Keratinocyte (primary cell): ENCODE measurements at regions not wholly inside any gene's neighbourhood (a gene's known extent, or its start where the extent isn't known, plus 50 kb on each side); places are given as distances from the start of the nearest gene placed in this dataset.

ENCODE experiments used
- DNase-seq: peaks from one replicate; pipeline ENCODE4 v3.0.0-alpha.2; 2011; ENCODE audit warnings: low read depth, missing footprints, low spot score
- FAIRE-seq: peaks from 2 replicates; lab custom pipeline; 2011; peaks lifted over from hg19 to GRCh38; lab: Jason Lieb, UNC
- H2AFZ ChIP-seq: 2 replicates; pipeline ENCODE4 v1.6.0; 2012; ENCODE audit warnings: low read length, control low read depth, inconsistent platforms; ENCODE audit not compliant: control insufficient read depth
- H3K27ac ChIP-seq: 2 replicates; pipeline ENCODE4 v1.5.1; 2011; ENCODE audit warnings: low read length; ENCODE audit not compliant: control insufficient read depth, insufficient read depth
- H3K27me3 ChIP-seq: 3 replicates; pipeline ENCODE4 v1.6.0; 2011; ENCODE audit warnings: low read length; ENCODE audit not compliant: control insufficient read depth, insufficient read depth; ENCODE audit errors: extremely low read depth
- H3K36me3 ChIP-seq, 2 experiments: 2 replicates in 1 of 2; 3 replicates in 1 of 2; pipeline ENCODE4 v1.5.1; 2011; ENCODE audit warnings: low read length in 2 of 2, mild to moderate bottlenecking in 1 of 2; ENCODE audit not compliant: control insufficient read depth in 2 of 2, insufficient read depth in 2 of 2; ENCODE audit errors: extremely low read depth in 1 of 2
- H3K4me1 ChIP-seq: 3 replicates; pipeline ENCODE4 v1.5.1; 2011; ENCODE audit warnings: low read length; ENCODE audit not compliant: control insufficient read depth, insufficient read depth; ENCODE audit errors: extremely low read depth
- H3K4me2 ChIP-seq: 3 replicates; pipeline ENCODE4 v1.6.0; 2011; ENCODE audit warnings: low read depth, low read length; ENCODE audit not compliant: control insufficient read depth, insufficient read depth; ENCODE audit errors: extremely low read depth
- H3K4me3 ChIP-seq, 3 experiments: fragments of 200-600 bp in 1 of 3; sonication (generic) in 1 of 3; 2 replicates in 2 of 3; 3 replicates in 1 of 3; pipeline ENCODE4 v1.5.1; 2011 to 2016; ENCODE audit warnings: low read length in 3 of 3, mild to moderate bottlenecking in 3 of 3, control low read depth in 2 of 3, inconsistent platforms in 1 of 3, low read depth in 1 of 3, mixed read lengths in 1 of 3, mixed run types in 1 of 3, moderate library complexity in 1 of 3; ENCODE audit not compliant: control insufficient read depth in 2 of 3, insufficient read depth in 2 of 3; ENCODE audit errors: extremely low read depth in 1 of 3
- H3K79me2 ChIP-seq: 2 replicates; pipeline ENCODE4 v1.6.0; 2012; ENCODE audit warnings: low read length; ENCODE audit not compliant: control insufficient read depth, insufficient read depth
- H3K9ac ChIP-seq: 3 replicates; pipeline ENCODE4 v1.6.0; 2011; ENCODE audit warnings: low read length; ENCODE audit not compliant: control insufficient read depth, insufficient read depth; ENCODE audit errors: extremely low read depth
- H3K9me1 ChIP-seq: 3 replicates; pipeline ENCODE4 v1.6.0; 2011; ENCODE audit warnings: low read length; ENCODE audit not compliant: control insufficient read depth, insufficient read depth; ENCODE audit errors: extremely low read depth
- H3K9me3 ChIP-seq: 2 replicates; pipeline ENCODE4 v1.5.1; 2012; ENCODE audit warnings: low read depth, low read length; ENCODE audit not compliant: control insufficient read depth
- H4K20me1 ChIP-seq: 3 replicates; pipeline ENCODE4 v1.6.0; 2011; ENCODE audit warnings: low read length; ENCODE audit not compliant: control insufficient read depth, insufficient read depth; ENCODE audit errors: extremely low read depth
- EZH2 ChIP-seq: IDR thresholded peaks from one replicate; pipeline ENCODE4 v1.6.1; 2012; ENCODE audit warnings: inconsistent platforms, mild to moderate bottlenecking, low read length, moderate library complexity
- dilution Hi-C: fragments of 300-500 bp; cut with MboI; formaldehyde crosslinking; loops from one replicate; pipeline ENCODE4 v1.7.0; 2020; ENCODE audit warnings: low sequenced_read_pairs; ENCODE audit not compliant: extremely low pct_ligation_motif_present
- TF ChIP-seq, protein P1 (sequence below), 3 experiments: IDR thresholded peaks in 1 of 3; conservative IDR thresholded peaks in 1 of 3; optimal IDR thresholded peaks in 1 of 3; 2 replicates in 2 of 3; 3 replicates in 1 of 3; pipeline versions ENCODE3 to v1.5.1; 2011; ENCODE audit warnings: low read length in 3 of 3, mild to moderate bottlenecking in 3 of 3, moderate library complexity in 2 of 3, control low read depth in 1 of 3, inconsistent platforms in 1 of 3; ENCODE audit not compliant: insufficient read depth in 2 of 3; ENCODE audit errors: extremely low read depth in 1 of 3

DNA sequence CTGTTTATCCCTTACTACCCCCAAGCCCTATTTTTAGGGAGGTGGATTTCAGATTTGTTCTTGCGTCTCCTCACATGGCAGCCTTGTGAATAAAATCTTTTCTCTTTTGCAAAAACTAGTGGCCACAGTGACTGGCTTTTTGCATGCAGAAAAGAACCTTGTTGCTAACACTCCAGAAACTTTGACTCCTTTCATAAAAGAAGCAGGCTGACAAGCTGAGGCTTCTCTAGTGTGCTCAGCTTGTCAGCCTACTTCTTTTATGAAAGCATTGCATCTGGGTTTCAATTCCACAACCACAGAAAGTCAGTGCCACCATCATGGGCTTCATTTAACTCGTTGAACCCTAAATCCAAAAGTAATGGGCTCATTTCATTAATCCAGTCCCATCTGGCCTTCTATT, 761.0 kb upstream of the COBL start:
- Histone ChIP-seq H3K79me2 (no peaks in the 10 kb centered on the region), H3K9me1 (no peaks in the 10 kb centered on the region), H3K9ac (no peak overlapping the region), H3K9me3 (no peaks in the 10 kb centered on the region), H3K36me3 (no peaks in the 10 kb centered on the region), H2AFZ (no peak overlapping the region), H4K20me1 (no peaks in the 10 kb centered on the region), H3K4me1 (no peaks in the 10 kb centered on the region), H3K27me3 (no peaks in the 10 kb centered on the region), H3K4me3 (no peak overlapping the region), H3K4me2 (no peak overlapping the region), H3K27ac (no peak overlapping the region)
- FAIRE-seq (no peak), DNase-seq (no peak)
- TF ChIP-seq, protein P1, sequence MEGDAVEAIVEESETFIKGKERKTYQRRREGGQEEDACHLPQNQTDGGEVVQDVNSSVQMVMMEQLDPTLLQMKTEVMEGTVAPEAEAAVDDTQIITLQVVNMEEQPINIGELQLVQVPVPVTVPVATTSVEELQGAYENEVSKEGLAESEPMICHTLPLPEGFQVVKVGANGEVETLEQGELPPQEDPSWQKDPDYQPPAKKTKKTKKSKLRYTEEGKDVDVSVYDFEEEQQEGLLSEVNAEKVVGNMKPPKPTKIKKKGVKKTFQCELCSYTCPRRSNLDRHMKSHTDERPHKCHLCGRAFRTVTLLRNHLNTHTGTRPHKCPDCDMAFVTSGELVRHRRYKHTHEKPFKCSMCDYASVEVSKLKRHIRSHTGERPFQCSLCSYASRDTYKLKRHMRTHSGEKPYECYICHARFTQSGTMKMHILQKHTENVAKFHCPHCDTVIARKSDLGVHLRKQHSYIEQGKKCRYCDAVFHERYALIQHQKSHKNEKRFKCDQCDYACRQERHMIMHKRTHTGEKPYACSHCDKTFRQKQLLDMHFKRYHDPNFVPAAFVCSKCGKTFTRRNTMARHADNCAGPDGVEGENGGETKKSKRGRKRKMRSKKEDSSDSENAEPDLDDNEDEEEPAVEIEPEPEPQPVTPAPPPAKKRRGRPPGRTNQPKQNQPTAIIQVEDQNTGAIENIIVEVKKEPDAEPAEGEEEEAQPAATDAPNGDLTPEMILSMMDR (optimal IDR thresholded peaks at IDR 0.05 in 1 of 3, IDR thresholded peaks at IDR 0.05 in 1 of 3, conservative IDR thresholded peaks at IDR 0.05 in 1 of 3; ENCODE audit: extremely low read depth in 1 of 3, insufficient read depth in 2 of 3, low read length in 3 of 3): no peak
- TF ChIP-seq EZH2: no peak
- dilution Hi-C loops: no loop called here

DNA sequence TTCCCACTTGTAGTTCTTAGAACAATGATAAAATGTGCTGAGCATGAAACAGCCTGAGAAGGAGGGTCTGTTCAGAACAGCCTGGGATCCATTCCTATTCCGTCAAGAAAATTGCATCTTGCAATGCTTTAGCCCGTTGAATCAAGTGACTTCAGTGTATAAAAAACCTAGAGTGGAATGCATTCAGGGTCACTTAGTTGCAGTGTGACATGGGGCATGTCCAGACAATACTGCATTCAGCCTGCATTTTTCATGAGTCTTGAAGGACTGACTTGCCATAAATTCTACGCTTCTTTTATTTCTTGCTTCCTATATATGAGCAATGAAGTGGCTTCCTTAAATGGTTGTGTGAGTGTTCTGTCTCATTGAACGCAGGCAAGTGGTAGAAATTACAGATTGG, 758.3 kb upstream of the COBL start:
- Histone ChIP-seq H3K79me2 (no peaks in the 10 kb centered on the region), H3K9ac (no peak overlapping the region), H3K27me3 (no peaks in the 10 kb centered on the region), H3K36me3 (no peaks in the 10 kb centered on the region), H3K27ac (no peak overlapping the region), H3K4me2 (no peak overlapping the region), H2AFZ (no peak overlapping the region), H4K20me1 (no peaks in the 10 kb centered on the region), H3K4me3 (no peak overlapping the region), H3K9me1 (no peaks in the 10 kb centered on the region), H3K4me1 (no peaks in the 10 kb centered on the region), H3K9me3 (no peaks in the 10 kb centered on the region)
- TF ChIP-seq, protein P1 (optimal IDR thresholded peaks at IDR 0.05 in 1 of 3, IDR thresholded peaks at IDR 0.05 in 1 of 3, conservative IDR thresholded peaks at IDR 0.05 in 1 of 3; ENCODE audit: extremely low read depth in 1 of 3, insufficient read depth in 2 of 3, low read length in 3 of 3): no peak
- no peak for TF ChIP-seq EZH2
- DNase-seq (no peak), FAIRE-seq (no peak)
- dilution Hi-C loops: no loop called here
